Panc1 (cell line): ENCODE measurements at regions not wholly inside any gene's neighbourhood (a gene's known extent, or its start where the extent isn't known, plus 50 kb on each side); places are given as distances from the start of the nearest gene placed in this dataset.

Source experiments
- ATAC-seq: fragments of 200-7000 bp; cut with Tn5 transposase; 2 replicates; pipeline ENCODE4 v1.9.1; 2020; ENCODE audit warnings: mild to moderate bottlenecking, moderate library complexity
- BruUV-seq: library from RNA; stranded (reverse); fragments of 400-500 nt; replicated peaks from 2 replicates; lab custom pipeline; 2021; lab: Mats Ljungman, UMichigan
- CTCF ChIA-PET: fragments of 300-600 bp; sonication (Branson Sonifier 250); formaldehyde crosslinking; loops from one replicate; lab custom pipeline; 2022; ENCODE audit warnings: antibody characterized with exemption; lab: Charles Lee
- POLR2A ChIA-PET: fragments of 300-600 bp; sonication (Branson Sonifier 250); formaldehyde crosslinking; loops from one replicate; lab custom pipeline; 2022; ENCODE audit warnings: antibody characterized with exemption; lab: Charles Lee
- DNase-seq: peaks from one replicate; pipeline ENCODE4 v3.0.0-alpha.2; 2010; ENCODE audit warnings: low read depth, low spot score
- H3K27ac ChIP-seq: 2 replicates; pipeline ENCODE4 v1.5.1; 2011; ENCODE audit warnings: mild to moderate bottlenecking, low read length, inconsistent platforms
- H3K27me3 ChIP-seq: fragments of 200-500 bp; sonication (Bioruptor generic); 2 replicates; pipeline ENCODE4 v1.6.0; 2014; ENCODE audit warnings: low read length, inconsistent platforms; ENCODE audit not compliant: control insufficient read depth, insufficient read depth
- H3K36me3 ChIP-seq: fragments of 200-500 bp; sonication (Bioruptor generic); 2 replicates; pipeline ENCODE4 v1.5.1; 2014; ENCODE audit warnings: inconsistent platforms, mild to moderate bottlenecking, low read length, moderate library complexity; ENCODE audit not compliant: control insufficient read depth, insufficient read depth
- H3K4me1 ChIP-seq: 2 replicates; pipeline ENCODE4 v1.5.1; 2011; ENCODE audit warnings: inconsistent platforms, mild to moderate bottlenecking, low read length, moderate library complexity; ENCODE audit not compliant: control insufficient read depth, insufficient read depth
- H3K4me3 ChIP-seq, 2 experiments: 2 replicates each; pipeline ENCODE4 v1.5.1; 2011 to 2012; ENCODE audit warnings: low read depth in 2 of 2, low read length in 2 of 2, mild to moderate bottlenecking in 2 of 2, inconsistent platforms in 1 of 2, moderate library complexity in 1 of 2
- H3K9me3 ChIP-seq: fragments of 200-500 bp; sonication (Bioruptor generic); 2 replicates; pipeline ENCODE4 v1.5.1; 2014; ENCODE audit warnings: low read depth, mild to moderate bottlenecking, inconsistent platforms, low read length, moderate library complexity; ENCODE audit not compliant: control insufficient read depth, insufficient read depth
- CTCF ChIP-seq: fragments of 450-650 bp; IDR thresholded peaks from 2 replicates; pipeline ENCODE4 v1.5.1; 2017; ENCODE audit warnings: mild to moderate bottlenecking
- POLR2AphosphoS5 ChIP-seq: IDR thresholded peaks from 2 replicates; pipeline ENCODE4 v1.6.1; 2012; ENCODE audit warnings: mild to moderate bottlenecking, low read depth, low read length, moderate library complexity
- REST ChIP-seq, 2 experiments: IDR thresholded peaks; 2 replicates each; pipeline ENCODE4 v1.6.1; 2011 to 2012; ENCODE audit warnings: low read depth in 2 of 2, control low read depth in 1 of 2, low read length in 1 of 2, mild to moderate bottlenecking in 1 of 2, moderate library complexity in 1 of 2; ENCODE audit not compliant: insufficient read depth in 1 of 2
- SIN3A ChIP-seq: IDR thresholded peaks from 2 replicates; pipeline ENCODE4 v1.6.1; 2012; ENCODE audit warnings: low read depth, mild to moderate bottlenecking, low read length, moderate library complexity, borderline replicate concordance; ENCODE audit not compliant: insufficient read depth
- TCF7L2 ChIP-seq: IDR thresholded peaks from 2 replicates; pipeline ENCODE4 v1.6.1; 2011; ENCODE audit warnings: mild to moderate bottlenecking, low read depth, low read length, inconsistent platforms
- in situ Hi-C: cut with HindIII; loops from 2 replicates; pipeline ENCODE4 v1.10.0; 2016; ENCODE audit warnings: low sequenced_read_pairs, low pct_unique_long_range_greater_than_20kb
- intact Hi-C: fragments of 100-400 bp; cut with micrococcal nuclease; formaldehyde crosslinking; loops from one replicate; pipeline ENCODE4 v1.10.0; 2022; ENCODE audit not compliant: unreplicated experiment

GRCh38 chr4:138915756-138916155 is 99.8 kb upstream of the NOCT start:
- Histone ChIP-seq H3K36me3 (no peaks in the 10 kb centered on the region), H3K4me3 (no peak overlapping the region), H3K4me1 (0 out of 2 replicates have a peak, but pooled peaks cover 3% of the 10 kb centered on the region), H3K27ac (no peak overlapping the region), H3K27me3 (no peaks in the 10 kb centered on the region), H3K9me3 (no peaks in the 10 kb centered on the region)
- TF ChIP-seq REST (IDR thresholded peaks at IDR 0.05; ENCODE audit: insufficient read depth in 1 of 2, low read depth in 2 of 2, low read length in 1 of 2) (no peak), SIN3A (no peak), CTCF (no peak), TCF7L2 (no peak), POLR2AphosphoS5 (no peak)
- ATAC-seq (no peak), DNase-seq (no peak)
- BruUV-seq, result no TSS peak
- ChIA-PET CTCF (interaction anchor here (0.7 kb wide), 1 partner anchor 199 kb away, joined by 4 read pairs; no protein-coding TSS in a partner anchor), POLR2A (no interaction called here)
- in situ Hi-C loops, result no loop called here
- intact Hi-C loops, result no loop called here

GRCh38 chr4:138912704-138913340 is 102.8 kb upstream of the NOCT start:
- ATAC-seq (no peak), DNase-seq (no peak)
- H3K9me3 ChIP-seq, result no peaks in the 10 kb centered on the region
- TF ChIP-seq REST (IDR thresholded peaks at IDR 0.05; ENCODE audit: insufficient read depth in 1 of 2, low read depth in 2 of 2, low read length in 1 of 2) (no peak), CTCF (no peak), TCF7L2 (no peak), SIN3A (no peak), POLR2AphosphoS5 (no peak)
- no peak overlapping the region for H3K4me3 ChIP-seq
- CTCF ChIA-PET, result interaction anchor here (0.6 kb wide), 1 partner anchor 1180 kb away, joined by 3 read pairs; no protein-coding TSS in a partner anchor
- no peaks in the 10 kb centered on the region for H3K27me3 ChIP-seq
- POLR2A ChIA-PET, result no interaction called here
- H3K36me3 ChIP-seq, result no peaks in the 10 kb centered on the region
- intact Hi-C loops (no loop called here), in situ Hi-C loops (no loop called here)
- BruUV-seq, result no TSS peak
- 0 out of 2 replicates have a peak, but pooled peaks cover 3% of the 10 kb centered on the region for H3K4me1 ChIP-seq
- no peak overlapping the region for H3K27ac ChIP-seq
